Neuron (in vitro differentiated cells): ENCODE measurements at regions not wholly inside any gene's neighbourhood (a gene's known extent, or its start where the extent isn't known, plus 50 kb on each side); places are given as distances from the start of the nearest gene placed in this dataset.

Experiments
- H2AFZ ChIP-seq: one replicate; pipeline ENCODE4 v1.6.1; 2013; ENCODE audit warnings: low read depth, mild to moderate bottlenecking, inconsistent platforms, low read length, moderate library complexity
- H3K27me3 ChIP-seq: one replicate; pipeline ENCODE4 v1.6.1; 2013; ENCODE audit warnings: low read length; ENCODE audit not compliant: insufficient read depth
- H3K36me3 ChIP-seq: one replicate; pipeline ENCODE4 v1.6.1; 2013; ENCODE audit warnings: low read length; ENCODE audit not compliant: insufficient read depth
- H3K4me1 ChIP-seq: one replicate; pipeline ENCODE4 v1.6.1; 2013; ENCODE audit warnings: low read length; ENCODE audit not compliant: insufficient read depth
- H3K4me3 ChIP-seq: 2 replicates; pipeline ENCODE4 v1.5.1; 2013; ENCODE audit warnings: mild to moderate bottlenecking, low read length, moderate library complexity
- H3K9me3 ChIP-seq: one replicate; pipeline ENCODE4 v1.6.1; 2013; ENCODE audit warnings: low read length

DNA sequence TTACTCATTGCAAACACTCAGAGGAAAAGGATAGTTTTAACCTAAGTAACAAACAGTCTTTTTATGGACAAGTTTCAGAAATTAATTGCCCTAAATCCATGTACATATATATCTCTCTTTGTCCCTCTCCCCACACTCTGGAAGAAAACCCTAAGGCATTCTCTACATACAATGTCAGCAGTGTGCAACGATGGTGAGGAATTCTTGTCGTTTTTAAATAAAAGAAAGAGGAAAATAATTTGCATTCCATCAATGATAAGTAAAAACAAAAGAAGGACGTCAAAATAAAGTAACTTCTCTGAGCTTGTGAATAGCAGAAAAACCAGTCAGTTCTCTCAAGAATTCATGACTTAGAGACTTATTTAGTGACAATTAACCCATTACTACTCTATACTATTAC is 550.5 kb upstream of the DIPK2B start:
- no peak overlapping the region for H2AFZ ChIP-seq
- H3K4me3 ChIP-seq = no peak overlapping the region
- H3K27me3 ChIP-seq = no peaks in the 10 kb centered on the region
- no peaks in the 10 kb centered on the region for H3K4me1 ChIP-seq
- H3K36me3 ChIP-seq = peaks cover 14% of the 10 kb centered on the region
- H3K9me3 ChIP-seq = no peaks in the 10 kb centered on the region

DNA sequence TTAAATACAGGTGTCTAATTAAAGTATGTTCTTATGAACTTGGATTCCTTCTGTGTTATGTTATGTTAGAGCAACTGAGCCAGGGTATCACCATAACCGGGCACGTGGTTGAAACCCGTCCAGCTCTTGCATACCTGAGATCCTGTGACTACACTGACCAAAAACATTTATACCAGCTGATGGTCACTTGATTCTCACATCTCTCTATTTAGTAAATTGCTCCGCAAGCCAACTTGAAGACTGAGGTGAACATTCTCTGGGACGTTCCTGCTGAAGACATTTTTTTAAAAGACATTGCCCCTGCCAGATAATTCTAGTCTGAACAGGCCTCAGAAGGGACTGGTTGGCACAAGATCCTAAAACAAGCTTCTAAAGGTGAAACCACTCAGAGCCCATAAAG is 550.0 kb upstream of the DIPK2B start:
- no peak overlapping the region for H2AFZ ChIP-seq
- H3K4me3 ChIP-seq = no peak overlapping the region
- H3K36me3 ChIP-seq = peaks cover 19% of the 10 kb centered on the region
- H3K9me3 ChIP-seq = no peaks in the 10 kb centered on the region
- H3K27me3 ChIP-seq = no peaks in the 10 kb centered on the region
- H3K4me1 ChIP-seq = no peaks in the 10 kb centered on the region

DNA sequence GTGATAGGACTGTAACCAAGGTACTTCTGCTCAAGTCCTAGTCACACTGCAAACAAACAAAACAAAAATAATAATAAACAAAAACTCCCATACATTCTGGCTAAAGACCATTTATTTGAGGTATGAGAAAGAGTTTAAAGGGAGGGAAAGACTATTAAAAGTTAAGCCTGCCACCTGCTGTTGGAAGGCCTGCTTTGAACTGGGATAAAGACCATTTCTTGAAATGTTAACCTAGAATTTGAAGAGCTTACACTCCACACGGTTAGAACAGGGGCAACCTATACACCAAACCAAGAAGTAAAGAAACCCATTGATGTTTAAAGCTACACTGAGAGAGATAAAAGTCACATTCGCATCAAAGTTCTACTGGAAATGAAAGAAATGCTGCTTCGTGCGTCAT is 548.7 kb upstream of the DIPK2B start:
- H3K4me1 ChIP-seq = no peaks in the 10 kb centered on the region
- H3K9me3 ChIP-seq = no peaks in the 10 kb centered on the region
- no peak overlapping the region for H2AFZ ChIP-seq
- H3K27me3 ChIP-seq = no peaks in the 10 kb centered on the region
- peaks cover 26% of the 10 kb centered on the region for H3K36me3 ChIP-seq
- H3K4me3 ChIP-seq = no peak overlapping the region

DNA sequence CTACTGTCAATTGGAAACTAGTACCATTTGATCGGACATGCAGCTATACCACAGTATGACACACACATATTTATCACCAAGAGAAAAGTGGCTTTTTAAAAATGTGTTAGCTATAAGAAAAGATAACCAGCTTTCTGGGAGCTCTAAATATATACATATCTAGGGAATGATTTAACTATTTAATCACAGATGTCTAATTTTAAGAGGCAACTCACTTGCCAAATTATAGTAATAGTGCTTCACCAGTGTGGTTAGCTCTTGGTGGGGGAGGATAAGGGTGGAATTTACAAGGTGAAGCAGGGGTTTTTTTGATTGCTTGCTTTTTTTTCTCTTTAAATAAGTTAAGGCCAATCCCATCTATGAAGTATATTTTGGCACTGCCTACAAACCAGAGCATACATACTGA is 547.7 kb upstream of the DIPK2B start:
- H3K4me3 ChIP-seq = no peak overlapping the region
- no peaks in the 10 kb centered on the region for H3K4me1 ChIP-seq
- H3K36me3 ChIP-seq = peaks cover 28% of the 10 kb centered on the region
- H3K27me3 ChIP-seq = no peaks in the 10 kb centered on the region
- H3K9me3 ChIP-seq = no peaks in the 10 kb centered on the region
- no peak overlapping the region for H2AFZ ChIP-seq

DNA sequence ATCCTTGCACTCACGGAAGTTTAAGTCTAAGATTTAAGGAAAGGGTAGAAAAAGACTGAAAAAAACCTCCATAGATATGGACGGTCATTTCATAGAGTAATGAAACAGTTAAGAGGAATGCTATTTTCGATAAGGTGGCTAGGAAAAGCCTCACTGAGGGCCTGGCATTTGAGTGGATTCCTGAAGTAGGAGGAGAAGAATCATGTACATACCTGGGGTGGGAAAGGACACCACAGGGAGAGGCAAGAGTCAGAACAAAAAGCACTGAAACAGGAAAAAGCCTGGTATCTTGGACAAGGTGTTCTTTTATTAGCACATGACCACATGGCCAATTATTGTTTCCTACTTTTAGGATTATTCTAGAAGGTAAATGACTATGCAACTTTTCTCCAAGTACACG is 547.2 kb upstream of the DIPK2B start:
- H3K9me3 ChIP-seq = no peaks in the 10 kb centered on the region
- H3K4me3 ChIP-seq = no peak overlapping the region
- H3K36me3 ChIP-seq = peaks cover 27% of the 10 kb centered on the region
- H2AFZ ChIP-seq = no peak overlapping the region
- no peaks in the 10 kb centered on the region for H3K4me1 ChIP-seq
- no peaks in the 10 kb centered on the region for H3K27me3 ChIP-seq

DNA sequence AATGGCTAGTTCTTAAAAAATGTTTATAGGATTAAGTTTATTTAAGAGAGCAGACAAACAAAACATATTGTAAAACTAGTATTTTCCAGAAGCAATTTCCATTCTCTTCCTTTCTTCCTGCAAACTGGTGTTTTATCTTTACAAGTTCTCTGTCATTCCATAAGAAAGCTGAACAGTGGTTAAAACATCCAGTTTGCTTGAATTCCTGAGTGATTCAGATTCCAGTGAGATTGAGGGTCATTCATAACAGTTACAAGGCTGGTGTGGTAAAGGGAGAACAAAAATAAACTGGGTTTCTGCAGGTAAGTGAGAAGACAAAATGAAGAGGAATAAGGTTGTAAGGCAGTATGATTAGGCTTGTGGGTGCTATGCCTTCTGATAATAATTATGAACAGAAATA is 544.8 kb upstream of the DIPK2B start:
- peaks cover 21% of the 10 kb centered on the region for H3K36me3 ChIP-seq
- no peaks in the 10 kb centered on the region for H3K27me3 ChIP-seq
- H3K4me3 ChIP-seq = no peak overlapping the region
- no peak overlapping the region for H2AFZ ChIP-seq
- H3K4me1 ChIP-seq = no peaks in the 10 kb centered on the region
- H3K9me3 ChIP-seq = no peaks in the 10 kb centered on the region

DNA sequence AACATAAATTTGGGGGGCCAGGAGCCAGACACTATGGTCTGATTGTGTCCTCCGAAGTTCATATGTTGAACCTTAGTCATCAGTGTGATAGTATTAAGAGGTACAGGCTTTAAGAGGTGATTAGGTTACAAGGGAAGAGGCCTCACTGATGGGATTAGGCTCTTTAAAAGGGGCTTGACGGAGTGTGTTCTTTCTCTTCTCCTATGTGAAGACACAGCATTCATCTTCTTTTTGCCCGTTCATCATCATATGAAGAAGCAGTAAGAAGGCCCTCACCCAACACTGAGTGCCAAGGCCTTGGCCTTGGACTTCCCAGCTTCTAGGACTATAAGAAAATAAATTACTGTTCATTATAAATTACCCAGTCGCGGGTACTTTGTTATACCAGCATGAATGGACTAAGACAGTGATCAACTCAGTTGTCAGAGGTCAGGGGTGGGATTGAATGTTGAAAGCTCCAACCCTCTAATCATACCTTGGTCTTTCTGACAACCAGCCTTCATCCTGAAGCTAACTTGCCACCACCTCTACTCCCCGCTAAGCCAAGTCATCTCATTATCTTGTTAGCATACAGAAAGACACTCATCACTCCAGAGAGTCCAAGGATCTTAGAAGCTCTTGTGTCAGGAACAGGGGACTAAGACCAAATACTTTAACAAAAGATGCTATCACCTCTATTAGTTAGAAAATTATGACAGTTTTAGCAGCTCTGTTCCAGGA is 543.4 kb upstream of the DIPK2B start:
- H3K4me1 ChIP-seq = no peaks in the 10 kb centered on the region
- H3K27me3 ChIP-seq = no peaks in the 10 kb centered on the region
- no peak overlapping the region for H2AFZ ChIP-seq
- no peaks in the 10 kb centered on the region for H3K9me3 ChIP-seq
- H3K4me3 ChIP-seq = no peak overlapping the region
- H3K36me3 ChIP-seq = peaks cover 21% of the 10 kb centered on the region

DNA sequence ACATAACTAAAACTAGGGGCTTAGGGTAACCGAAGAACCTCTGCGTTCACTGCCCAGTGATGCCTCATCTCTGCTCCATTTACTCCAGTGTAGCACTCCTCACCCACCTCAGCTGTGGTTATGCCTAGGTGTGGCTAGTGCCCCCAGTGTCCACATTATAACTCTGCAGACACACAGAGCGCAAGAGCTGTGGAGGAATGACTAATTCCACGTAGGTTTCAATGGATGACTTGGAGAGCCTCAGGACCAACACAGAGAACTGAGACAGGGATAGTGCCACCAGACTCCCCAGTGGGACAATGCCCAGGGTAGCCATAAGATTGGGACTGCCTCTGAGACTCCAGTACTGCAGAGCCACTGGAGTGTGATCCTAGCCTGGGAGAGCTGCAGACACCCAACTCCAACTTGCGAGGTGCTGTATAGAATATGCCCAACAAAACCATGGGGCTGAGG is 542.4 kb upstream of the DIPK2B start:
- Histone ChIP-seq H3K36me3 (peaks cover 21% of the 10 kb centered on the region), H3K27me3 (no peaks in the 10 kb centered on the region), H2AFZ (no peak overlapping the region), H3K4me1 (no peaks in the 10 kb centered on the region), H3K4me3 (no peak overlapping the region), H3K9me3 (no peaks in the 10 kb centered on the region)

DNA sequence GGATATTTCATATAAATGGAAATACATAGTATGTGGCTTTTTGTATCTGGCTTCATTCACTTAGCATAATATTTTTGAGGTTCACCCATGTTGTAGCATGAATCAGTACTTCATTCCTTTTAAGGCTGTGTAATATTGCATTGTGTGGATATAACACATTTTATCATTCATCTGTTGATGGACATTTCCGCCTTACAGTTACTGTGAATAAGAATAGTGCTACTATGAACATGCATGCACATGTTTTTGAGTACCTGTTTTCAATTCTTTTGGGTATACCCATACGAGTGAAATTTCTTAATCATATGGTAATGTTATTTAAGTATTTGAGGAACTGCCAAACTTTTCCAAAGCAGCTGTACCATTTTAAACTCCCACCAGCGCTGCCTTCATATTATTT is 539.6 kb upstream of the DIPK2B start:
- no peaks in the 10 kb centered on the region for H3K9me3 ChIP-seq
- H3K27me3 ChIP-seq = no peaks in the 10 kb centered on the region
- H3K4me3 ChIP-seq = no peak overlapping the region
- H3K36me3 ChIP-seq = peaks cover 13% of the 10 kb centered on the region
- no peaks in the 10 kb centered on the region for H3K4me1 ChIP-seq
- H2AFZ ChIP-seq = no peak overlapping the region

DNA sequence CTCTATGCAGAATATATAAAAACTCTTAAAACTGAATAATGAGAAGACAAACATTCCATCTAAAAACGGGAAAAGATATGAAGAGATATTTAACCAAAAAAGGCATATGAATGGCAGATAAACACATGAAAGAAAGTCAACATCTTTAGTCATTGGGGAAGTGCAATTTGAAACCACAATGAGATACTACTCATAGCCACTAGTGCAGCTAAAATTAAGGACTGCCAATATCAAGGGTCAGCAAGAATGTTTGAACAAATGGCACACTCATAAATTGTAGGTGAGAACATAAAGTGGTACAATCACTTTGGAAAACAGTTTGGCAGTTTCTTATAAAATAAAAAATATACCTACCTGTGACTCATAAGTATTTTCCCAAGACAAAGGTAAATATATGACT is 534.9 kb upstream of the DIPK2B start:
- no peak overlapping the region for H3K4me3 ChIP-seq
- H3K9me3 ChIP-seq = no peaks in the 10 kb centered on the region
- H3K36me3 ChIP-seq = no peaks in the 10 kb centered on the region
- no peak overlapping the region for H2AFZ ChIP-seq
- no peaks in the 10 kb centered on the region for H3K4me1 ChIP-seq
- no peaks in the 10 kb centered on the region for H3K27me3 ChIP-seq

DNA sequence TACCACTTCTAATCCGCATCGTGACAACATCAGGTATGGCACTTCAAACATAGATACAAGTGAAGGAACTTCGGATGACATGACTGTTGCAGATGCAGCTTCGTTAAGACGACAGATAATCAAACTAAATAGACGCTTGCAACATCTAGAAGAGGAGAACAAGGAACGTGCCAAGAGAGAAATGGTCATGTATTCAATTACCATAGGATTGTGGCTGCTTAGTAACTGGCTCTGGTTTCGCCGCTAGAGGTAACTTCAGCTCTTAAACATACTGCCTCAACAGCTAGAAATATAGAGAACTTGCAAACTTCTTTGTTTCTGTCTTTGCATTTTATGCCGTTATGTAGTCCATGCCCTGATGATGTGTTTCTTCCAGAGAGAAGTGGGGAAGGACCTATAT is 530.8 kb upstream of the DIPK2B start:
- H3K27me3 ChIP-seq = no peaks in the 10 kb centered on the region
- no peaks in the 10 kb centered on the region for H3K36me3 ChIP-seq
- H3K4me3 ChIP-seq = no peak overlapping the region
- no peak overlapping the region for H2AFZ ChIP-seq
- H3K9me3 ChIP-seq = no peaks in the 10 kb centered on the region
- no peaks in the 10 kb centered on the region for H3K4me1 ChIP-seq

DNA sequence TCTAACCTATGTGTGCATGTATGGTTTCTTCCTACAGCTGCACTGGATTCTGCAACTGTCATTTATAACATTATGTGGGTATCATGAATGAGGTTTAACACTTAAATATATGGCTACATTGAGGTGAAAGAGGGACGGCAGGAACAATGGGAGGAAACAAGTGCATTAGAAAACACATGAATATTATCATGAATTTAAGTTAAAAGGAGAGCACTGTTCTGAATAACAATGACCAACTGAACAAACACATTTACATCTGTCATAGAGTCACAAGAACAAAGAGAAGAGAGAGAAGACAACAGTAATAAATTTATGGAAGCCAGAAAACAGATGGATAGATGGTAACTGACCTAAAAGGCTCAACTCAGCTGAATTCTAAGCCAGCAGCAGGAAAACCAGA is 527.1 kb upstream of the DIPK2B start:
- Histone ChIP-seq H3K27me3 (no peaks in the 10 kb centered on the region), H2AFZ (no peak overlapping the region), H3K9me3 (no peaks in the 10 kb centered on the region), H3K4me3 (no peak overlapping the region), H3K36me3 (no peaks in the 10 kb centered on the region), H3K4me1 (no peaks in the 10 kb centered on the region)

DNA sequence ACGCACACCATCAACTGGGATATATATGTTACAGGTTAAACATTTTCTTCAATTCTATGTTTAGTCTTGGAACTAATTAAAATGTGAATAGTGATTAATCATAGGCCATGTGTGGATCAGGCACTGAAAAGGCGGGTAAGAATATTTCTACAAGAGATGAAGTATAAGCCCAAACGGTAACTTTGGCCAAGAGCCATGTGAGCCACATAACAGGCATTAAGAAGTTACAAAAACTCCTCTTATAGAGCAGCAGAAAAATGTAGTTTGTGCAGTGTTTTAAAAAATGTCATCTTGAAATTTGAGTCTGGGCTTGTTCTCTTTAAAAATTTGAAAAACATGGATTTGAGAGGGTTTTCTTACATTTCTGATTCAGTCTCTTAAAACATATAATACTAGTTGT is 521.8 kb upstream of the DIPK2B start:
- H3K9me3 ChIP-seq = no peaks in the 10 kb centered on the region
- H3K27me3 ChIP-seq = no peaks in the 10 kb centered on the region
- no peak overlapping the region for H2AFZ ChIP-seq
- H3K4me1 ChIP-seq = no peaks in the 10 kb centered on the region
- H3K4me3 ChIP-seq = no peak overlapping the region
- H3K36me3 ChIP-seq = no peaks in the 10 kb centered on the region
